ENCODE measurements at regions not wholly inside any gene's neighbourhood (a gene's known extent, or its start where the extent isn't known, plus 50 kb on each side); places are given as distances from the start of the nearest gene placed in this dataset.

- no peaks in the 10 kb centered on the region for H3K9me3 Mint-ChIP-seq
- H3K27me3 Mint-ChIP-seq (ENCODE audit: insufficient read depth), result peaks cover 19% of the 10 kb centered on the region
- H3K4me1 Mint-ChIP-seq (ENCODE audit: low read depth), result no peaks in the 10 kb centered on the region
- intact Hi-C loops (cut with micrococcal nuclease), result no loop called here
- H3K4me3 Mint-ChIP-seq, result no peak overlapping the region
- no peaks in the 10 kb centered on the region for H3K36me3 Mint-ChIP-seq (ENCODE audit: low read depth)
- no peak overlapping the region for H3K27ac Mint-ChIP-seq
- DNase-seq (ENCODE audit: low spot score), result no peak
Observed at GRCh38 chr13:111467111-111467890, 146.9 kb downstream of the TEX29 start.

- Mint-ChIP-seq H3K36me3 (ENCODE audit: low read depth) (no peaks in the 10 kb centered on the region), H3K9me3 (no peaks in the 10 kb centered on the region), H3K4me3 (no peak overlapping the region), H3K4me1 (ENCODE audit: low read depth) (no peaks in the 10 kb centered on the region), H3K27me3 (ENCODE audit: insufficient read depth) (peaks cover 15% of the 10 kb centered on the region), H3K27ac (no peak overlapping the region)
- no peak for DNase-seq (ENCODE audit: low spot score)
- intact Hi-C loops (cut with micrococcal nuclease), result no loop called here
Observed at GRCh38 chr13:111468037-111468959, 147.9 kb downstream of the TEX29 start.

GRCh38 chr13:111469450-111469849 is 149.0 kb downstream of the TEX29 start:
- Mint-ChIP-seq H3K9me3 (no peaks in the 10 kb centered on the region), H3K4me1 (ENCODE audit: low read depth) (no peaks in the 10 kb centered on the region), H3K27me3 (ENCODE audit: insufficient read depth) (peaks cover 11% of the 10 kb centered on the region), H3K27ac (no peak overlapping the region), H3K36me3 (ENCODE audit: low read depth) (no peaks in the 10 kb centered on the region), H3K4me3 (no peak overlapping the region)
- intact Hi-C loops (cut with micrococcal nuclease), result no loop called here
- DNase-seq (ENCODE audit: low spot score), result no peak

- no peaks in the 10 kb centered on the region for H3K9me3 Mint-ChIP-seq
- intact Hi-C loops (cut with micrococcal nuclease), result no loop called here
- no peak overlapping the region for H3K27ac Mint-ChIP-seq
- no peaks in the 10 kb centered on the region for H3K36me3 Mint-ChIP-seq (ENCODE audit: low read depth)
- no peak overlapping the region for H3K4me3 Mint-ChIP-seq
- H3K27me3 Mint-ChIP-seq (ENCODE audit: insufficient read depth), result peaks cover 7% of the 10 kb centered on the region
- H3K4me1 Mint-ChIP-seq (ENCODE audit: low read depth), result no peaks in the 10 kb centered on the region
- no peak for DNase-seq (ENCODE audit: low spot score)
Observed at GRCh38 chr13:111469916-111470506, 149.6 kb downstream of the TEX29 start.

DNA sequence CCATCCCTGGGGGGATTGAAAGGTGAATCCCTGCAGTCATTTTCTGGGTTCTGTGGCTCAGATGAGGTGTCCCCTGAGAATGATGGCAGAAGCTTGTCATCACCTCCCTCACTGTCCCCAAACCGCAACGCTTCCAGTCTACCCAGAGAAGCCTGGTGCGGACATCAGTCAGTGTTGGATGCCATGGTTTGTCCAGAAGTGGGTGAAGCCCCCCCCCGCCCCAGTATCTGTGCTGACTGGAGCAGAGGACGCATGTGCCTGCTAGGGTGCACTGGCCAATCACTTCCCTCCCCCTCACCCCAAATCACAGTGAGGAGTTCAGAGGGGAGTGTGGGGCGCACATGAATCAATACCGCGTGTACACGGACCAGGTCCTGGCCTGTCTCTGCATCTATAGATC is 150.5 kb downstream of the TEX29 start:
- Mint-ChIP-seq H3K4me1 (ENCODE audit: low read depth) (no peaks in the 10 kb centered on the region), H3K27ac (no peak overlapping the region), H3K27me3 (ENCODE audit: insufficient read depth) (peaks cover 3% of the 10 kb centered on the region), H3K36me3 (ENCODE audit: low read depth) (no peaks in the 10 kb centered on the region), H3K9me3 (no peaks in the 10 kb centered on the region), H3K4me3 (no peak overlapping the region)
- intact Hi-C loops (cut with micrococcal nuclease), result no loop called here
- DNase-seq (ENCODE audit: low spot score), result no peak

DNA sequence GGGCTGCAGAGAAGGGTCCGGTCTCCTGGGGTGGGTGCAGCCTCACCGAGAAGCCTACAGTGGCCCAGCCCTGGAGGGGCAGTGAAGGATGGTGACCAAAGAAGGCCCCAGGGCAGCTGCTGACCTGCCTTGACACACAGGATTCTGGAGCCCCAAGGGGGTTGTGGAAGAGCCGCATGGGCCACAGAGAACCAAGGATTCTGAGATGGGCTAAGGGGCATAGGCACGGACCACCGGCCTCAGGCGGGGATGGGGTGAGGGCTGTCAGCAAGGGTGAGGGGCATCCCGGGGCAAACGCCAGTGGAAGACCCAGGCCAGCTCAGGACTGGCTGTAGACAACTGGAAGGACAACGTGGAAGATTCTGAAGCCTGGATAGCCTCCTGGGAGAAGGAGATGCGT is 151.6 kb downstream of the TEX29 start:
- Mint-ChIP-seq H3K27ac (no peak overlapping the region), H3K4me3 (no peak overlapping the region), H3K27me3 (ENCODE audit: insufficient read depth) (peaks cover under 1% of the 10 kb centered on the region), H3K4me1 (ENCODE audit: low read depth) (no peaks in the 10 kb centered on the region), H3K36me3 (ENCODE audit: low read depth) (no peaks in the 10 kb centered on the region), H3K9me3 (no peaks in the 10 kb centered on the region)
- intact Hi-C loops (cut with micrococcal nuclease), result no loop called here
- DNase-seq (ENCODE audit: low spot score), result no peak

GRCh38 chr13:111472559-111473460 is 152.4 kb downstream of the TEX29 start:
- Mint-ChIP-seq H3K27me3 (ENCODE audit: insufficient read depth) (no peaks in the 10 kb centered on the region), H3K9me3 (no peaks in the 10 kb centered on the region), H3K36me3 (ENCODE audit: low read depth) (no peaks in the 10 kb centered on the region), H3K4me3 (no peak overlapping the region), H3K4me1 (ENCODE audit: low read depth) (no peaks in the 10 kb centered on the region), H3K27ac (no peak overlapping the region)
- no peak for DNase-seq (ENCODE audit: low spot score)
- intact Hi-C loops (cut with micrococcal nuclease), result no loop called here

DNA sequence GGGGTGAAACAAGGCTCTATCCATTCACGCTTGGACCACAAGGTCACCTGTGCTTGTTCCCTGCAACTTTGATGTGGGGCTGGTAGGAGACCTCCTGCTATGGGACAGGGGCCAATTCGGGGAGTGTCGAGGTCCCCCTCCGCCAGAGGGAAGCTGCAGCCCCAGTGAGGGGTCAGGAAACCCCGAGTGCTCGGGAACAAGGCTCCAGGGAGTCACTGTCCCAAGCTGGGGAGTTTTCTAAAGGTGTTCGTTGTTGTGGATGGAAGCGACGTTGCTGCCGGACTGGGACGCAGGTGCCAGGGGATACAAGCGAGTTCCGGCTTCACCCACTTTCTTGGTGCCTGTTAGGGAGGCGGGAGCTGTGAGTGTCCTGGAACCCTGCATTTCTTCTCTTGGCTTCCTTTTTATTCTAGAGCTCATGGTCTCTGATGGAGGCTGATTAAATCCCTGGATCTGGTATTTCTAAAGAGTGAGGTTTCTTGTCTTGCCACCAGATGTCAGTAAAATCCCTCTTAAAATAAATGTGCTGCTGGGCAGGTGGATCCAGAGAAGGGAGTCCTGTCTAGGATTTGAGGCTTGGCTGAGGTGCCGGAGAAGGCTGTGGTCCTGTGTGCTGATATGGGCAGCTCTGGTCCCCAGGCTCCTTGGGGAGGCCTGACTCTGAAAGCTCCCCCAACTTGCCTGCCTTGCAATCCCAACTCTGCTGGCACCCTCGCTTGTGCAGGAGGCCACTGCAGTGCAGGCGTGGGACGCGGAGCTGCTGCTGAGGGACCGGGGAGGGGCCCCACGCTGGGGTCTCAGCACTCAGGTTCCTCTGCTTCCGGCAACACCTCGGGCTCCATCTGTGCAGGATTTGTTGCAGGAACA is 153.9 kb downstream of the TEX29 start:
- H3K27me3 Mint-ChIP-seq (ENCODE audit: insufficient read depth), result no peaks in the 10 kb centered on the region
- no peaks in the 10 kb centered on the region for H3K4me1 Mint-ChIP-seq (ENCODE audit: low read depth)
- no peak for DNase-seq (ENCODE audit: low spot score)
- no peaks in the 10 kb centered on the region for H3K9me3 Mint-ChIP-seq
- H3K4me3 Mint-ChIP-seq, result no peak overlapping the region
- H3K27ac Mint-ChIP-seq, result no peak overlapping the region
- intact Hi-C loops (cut with micrococcal nuclease), result no loop called here
- no peaks in the 10 kb centered on the region for H3K36me3 Mint-ChIP-seq (ENCODE audit: low read depth)

DNA sequence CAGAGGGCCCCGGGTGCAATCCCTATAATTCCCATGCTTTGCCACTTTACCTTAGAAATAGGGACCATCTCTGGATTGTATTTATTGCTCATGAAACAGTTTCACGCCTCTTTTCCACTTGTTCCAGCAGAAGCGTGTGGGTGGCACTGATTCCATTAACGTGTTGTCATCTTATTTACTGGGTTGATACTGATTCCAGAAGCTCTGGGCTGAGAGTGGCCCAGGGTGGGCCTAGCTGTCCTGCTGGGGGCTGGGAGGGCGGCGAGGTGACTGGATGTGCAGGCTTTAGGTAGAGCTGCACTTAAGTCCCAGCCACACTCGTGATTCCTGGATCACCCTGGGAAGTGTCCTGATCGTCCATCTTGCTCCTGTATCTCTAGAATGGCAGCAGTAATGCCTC is 155.0 kb downstream of the TEX29 start:
- no peak for DNase-seq (ENCODE audit: low spot score)
- H3K9me3 Mint-ChIP-seq, result no peaks in the 10 kb centered on the region
- intact Hi-C loops (cut with micrococcal nuclease), result no loop called here
- no peak overlapping the region for H3K27ac Mint-ChIP-seq
- H3K4me3 Mint-ChIP-seq, result no peak overlapping the region
- no peaks in the 10 kb centered on the region for H3K4me1 Mint-ChIP-seq (ENCODE audit: low read depth)
- no peaks in the 10 kb centered on the region for H3K36me3 Mint-ChIP-seq (ENCODE audit: low read depth)
- H3K27me3 Mint-ChIP-seq (ENCODE audit: insufficient read depth), result no peaks in the 10 kb centered on the region

DNA sequence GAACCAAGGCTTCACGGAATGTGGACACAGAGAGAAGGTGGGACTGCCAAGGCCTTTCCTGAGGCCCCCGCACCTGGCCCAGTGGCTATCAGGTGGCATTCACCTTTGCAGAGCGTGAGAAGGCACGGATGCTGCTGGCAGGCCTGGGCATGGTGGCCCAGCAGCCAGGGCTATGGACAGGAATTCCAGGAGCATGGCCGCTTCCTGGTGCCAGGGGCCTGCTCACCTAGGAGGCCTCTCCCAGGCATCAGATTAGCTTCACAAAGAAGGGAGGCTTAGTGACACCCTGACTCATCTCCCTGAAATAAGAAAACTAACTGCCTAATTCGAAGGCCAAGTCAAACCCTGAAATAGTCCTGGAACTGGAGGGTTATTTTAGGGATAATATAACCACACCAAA is 155.8 kb downstream of the TEX29 start:
- no peak overlapping the region for H3K4me3 Mint-ChIP-seq
- no peaks in the 10 kb centered on the region for H3K9me3 Mint-ChIP-seq
- no peak for DNase-seq (ENCODE audit: low spot score)
- H3K27me3 Mint-ChIP-seq (ENCODE audit: insufficient read depth), result no peaks in the 10 kb centered on the region
- no peaks in the 10 kb centered on the region for H3K36me3 Mint-ChIP-seq (ENCODE audit: low read depth)
- no peaks in the 10 kb centered on the region for H3K4me1 Mint-ChIP-seq (ENCODE audit: low read depth)
- no peak overlapping the region for H3K27ac Mint-ChIP-seq
- intact Hi-C loops (cut with micrococcal nuclease), result no loop called here

GRCh38 chr13:111479412-111479811 is 159.0 kb downstream of the TEX29 start:
- Mint-ChIP-seq H3K27ac (no peak overlapping the region), H3K9me3 (no peaks in the 10 kb centered on the region), H3K4me1 (ENCODE audit: low read depth) (no peaks in the 10 kb centered on the region), H3K4me3 (no peak overlapping the region), H3K27me3 (ENCODE audit: insufficient read depth) (no peaks in the 10 kb centered on the region), H3K36me3 (ENCODE audit: low read depth) (no peaks in the 10 kb centered on the region)
- no peak for DNase-seq (ENCODE audit: low spot score)
- intact Hi-C loops (cut with micrococcal nuclease), result no loop called here

DNA sequence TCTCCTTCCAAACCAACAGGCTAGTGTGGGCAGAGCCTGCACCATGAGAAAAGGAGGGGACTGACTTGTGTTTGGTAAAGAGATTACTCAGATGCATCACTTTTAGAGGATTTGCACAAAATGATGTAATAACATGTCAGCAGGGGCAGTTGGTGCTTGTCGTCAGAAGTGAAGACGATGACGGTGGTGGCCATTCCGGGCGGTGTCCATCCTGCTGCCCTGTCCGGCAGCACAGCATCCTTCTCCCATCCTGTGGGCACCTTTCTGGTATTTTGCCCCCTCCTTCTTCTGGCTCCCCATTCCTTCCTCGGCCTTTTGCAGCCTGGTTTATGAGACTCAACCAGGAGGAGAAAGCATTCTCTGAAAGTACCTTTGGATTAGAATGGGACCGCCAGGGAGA is 160.1 kb downstream of the TEX29 start:
- Mint-ChIP-seq H3K4me3 (no peak overlapping the region), H3K4me1 (ENCODE audit: low read depth) (no peaks in the 10 kb centered on the region), H3K27me3 (ENCODE audit: insufficient read depth) (no peaks in the 10 kb centered on the region), H3K27ac (no peak overlapping the region), H3K36me3 (ENCODE audit: low read depth) (no peaks in the 10 kb centered on the region), H3K9me3 (no peaks in the 10 kb centered on the region)
- DNase-seq (ENCODE audit: low spot score), result no peak
- intact Hi-C loops (cut with micrococcal nuclease), result no loop called here
